ENCODE measurements at regions not wholly inside any gene's neighbourhood (a gene's known extent, or its start where the extent isn't known, plus 50 kb on each side); places are given as distances from the start of the nearest gene placed in this dataset.

- no peak for DNase-seq
These were observed 109.9 kb upstream of the DTNA start for GRCh38 chr18:34600158-34600557.

- no peak for DNase-seq
These were observed 109.0 kb upstream of the DTNA start for GRCh38 chr18:34600874-34601656.

GRCh38 chr18:34604591-34604990 lies 105.5 kb upstream of the DTNA start:
- DNase-seq = no peak

DNA sequence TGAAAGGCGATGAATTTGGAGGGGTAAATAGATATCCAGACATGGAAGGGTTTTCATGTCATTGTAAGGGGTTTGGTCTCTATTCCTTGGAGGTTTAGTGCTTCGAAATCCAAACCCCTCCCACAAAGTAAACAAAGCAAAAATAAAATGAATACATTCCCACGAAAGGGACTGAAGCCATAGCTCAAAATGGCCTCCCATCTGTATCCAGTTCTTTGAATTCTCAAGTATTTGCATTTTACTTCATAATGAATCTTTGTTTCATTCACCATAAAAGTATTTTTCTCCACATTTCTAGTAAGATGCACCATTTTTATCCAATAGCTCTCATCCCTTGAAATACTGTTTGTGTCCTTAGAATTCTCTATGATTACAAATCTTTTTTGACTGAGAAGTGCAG lies 103.2 kb upstream of the DTNA start:
- no peak for DNase-seq

DNA sequence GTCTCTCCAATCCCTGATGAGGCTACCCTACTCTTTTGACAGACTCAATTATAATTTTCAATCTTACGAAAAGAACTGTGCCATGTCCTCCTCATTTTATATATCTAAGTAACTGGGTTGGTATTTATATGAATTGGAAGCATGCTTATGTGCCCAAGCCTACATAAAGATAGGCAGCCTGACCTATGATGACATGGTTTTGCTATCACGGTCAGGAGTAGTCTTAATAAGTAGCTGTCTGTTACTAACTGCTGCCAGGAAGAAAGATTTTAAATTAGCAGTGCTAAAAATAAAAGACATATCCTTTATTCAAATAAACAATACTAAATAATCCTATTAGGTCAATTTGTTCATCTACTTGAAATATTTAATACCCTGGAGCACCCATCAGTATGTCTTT lies 102.0 kb upstream of the DTNA start:
- no peak for DNase-seq

DNA sequence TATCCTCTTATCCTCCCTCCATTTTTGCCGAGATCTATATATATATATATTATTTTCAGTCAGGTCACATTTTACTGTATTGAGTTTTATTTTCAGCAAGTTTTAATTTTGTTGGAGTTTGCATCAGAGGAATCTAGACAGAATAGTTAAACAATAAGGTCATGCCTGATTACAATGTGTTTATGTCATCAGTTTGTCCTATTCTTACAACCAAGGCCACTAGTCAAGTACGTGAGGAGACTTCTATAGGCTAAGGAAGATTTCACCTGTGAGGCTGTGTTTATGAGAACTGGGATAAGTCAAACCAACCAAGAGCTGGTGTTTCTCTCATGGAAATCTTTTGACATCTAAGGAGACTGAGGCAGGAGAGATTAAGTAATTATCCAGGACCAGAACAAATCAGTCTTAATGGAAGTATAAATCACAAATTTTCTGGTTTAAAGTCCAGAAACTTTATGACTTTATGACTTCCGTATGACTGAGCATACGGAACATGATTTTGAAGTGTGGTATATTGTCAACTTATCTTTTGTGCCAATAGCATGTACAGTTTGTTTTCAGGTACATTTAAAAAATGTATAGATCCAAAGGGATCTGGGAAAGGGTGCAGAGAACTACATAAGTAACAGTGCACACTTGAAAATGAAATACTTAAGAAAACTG lies 100.0 kb upstream of the DTNA start:
- no peak for DNase-seq

DNA sequence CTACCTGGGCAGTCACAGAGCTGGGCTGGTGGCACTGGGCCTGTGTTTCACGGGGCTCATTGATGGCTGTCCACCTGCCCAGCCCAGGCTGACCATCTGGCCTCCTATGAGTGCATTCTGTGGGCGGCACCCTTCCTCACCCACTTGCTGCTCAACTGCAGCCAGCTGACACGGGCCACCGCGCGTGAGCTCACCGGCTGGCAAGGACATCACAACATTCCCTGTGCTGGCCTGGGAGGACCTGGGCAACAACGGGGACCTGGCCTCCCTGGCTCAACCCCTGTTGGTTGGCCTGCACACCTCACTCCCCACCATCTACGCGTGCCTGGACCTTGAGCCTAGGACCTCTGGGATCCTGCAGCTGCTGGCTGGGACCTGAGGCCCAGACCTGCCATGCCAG lies 98.2 kb upstream of the DTNA start:
- DNase-seq = no peak

- no peak for DNase-seq
These were observed 89.7 kb upstream of the DTNA start for GRCh38 chr18:34620258-34620861.

DNA sequence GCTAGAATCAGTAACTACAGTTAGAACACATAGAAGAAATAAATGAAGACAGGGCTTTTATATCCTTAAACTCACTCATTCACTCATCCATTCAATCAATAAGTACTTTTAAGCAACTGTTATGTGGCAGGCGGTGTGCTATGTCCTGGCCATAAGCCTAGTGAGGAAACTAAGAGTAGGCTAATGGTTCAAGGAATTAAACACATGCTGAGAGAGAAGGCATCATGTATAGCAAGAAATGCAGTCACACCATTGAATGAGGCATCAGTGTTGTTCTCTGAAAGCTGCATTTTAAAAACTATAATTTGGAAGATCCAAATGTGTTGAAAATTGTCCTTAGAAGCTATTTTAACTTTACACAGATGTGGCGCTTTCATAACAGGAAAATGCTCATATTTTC lies 86.5 kb upstream of the DTNA start:
- DNase-seq = no peak

GRCh38 chr18:34624551-34624950 lies 85.5 kb upstream of the DTNA start:
- no peak for DNase-seq

DNA sequence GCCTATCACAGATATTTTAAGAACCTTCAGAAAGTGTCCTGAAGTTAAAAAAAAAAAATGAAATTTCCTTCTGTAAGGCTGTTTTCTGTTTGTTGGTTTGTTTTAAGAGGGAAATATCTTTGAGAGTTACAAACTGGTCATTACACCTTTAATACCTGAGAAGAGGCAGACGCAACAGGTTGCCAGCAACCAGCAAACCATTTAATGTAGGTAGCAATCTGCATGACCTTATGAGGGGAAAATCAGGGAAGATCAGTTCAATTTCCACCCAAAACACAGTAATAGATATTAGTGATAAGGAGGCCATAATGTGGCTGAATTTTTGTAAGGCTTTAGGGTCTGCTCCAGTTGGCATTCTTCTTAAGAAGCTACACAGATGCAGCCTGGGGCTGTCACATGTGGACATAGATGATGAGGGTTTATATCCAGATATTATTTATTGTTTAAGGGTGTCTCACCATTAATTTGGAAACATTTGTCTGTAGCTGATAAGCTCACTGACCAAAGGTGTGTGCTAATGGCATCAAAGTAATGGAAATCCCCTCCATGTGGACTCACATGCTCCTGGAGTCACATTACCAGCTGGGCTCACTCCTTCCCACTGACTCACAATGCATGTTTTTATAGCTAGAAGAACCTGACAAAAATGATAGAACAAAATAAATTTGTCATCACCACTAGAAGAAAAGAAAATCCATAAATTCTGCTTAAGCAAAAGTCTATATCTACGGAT lies 83.5 kb upstream of the DTNA start:
- DNase-seq = no peak

GRCh38 chr18:34627137-34627920 lies 82.8 kb upstream of the DTNA start:
- no peak for DNase-seq

DNA sequence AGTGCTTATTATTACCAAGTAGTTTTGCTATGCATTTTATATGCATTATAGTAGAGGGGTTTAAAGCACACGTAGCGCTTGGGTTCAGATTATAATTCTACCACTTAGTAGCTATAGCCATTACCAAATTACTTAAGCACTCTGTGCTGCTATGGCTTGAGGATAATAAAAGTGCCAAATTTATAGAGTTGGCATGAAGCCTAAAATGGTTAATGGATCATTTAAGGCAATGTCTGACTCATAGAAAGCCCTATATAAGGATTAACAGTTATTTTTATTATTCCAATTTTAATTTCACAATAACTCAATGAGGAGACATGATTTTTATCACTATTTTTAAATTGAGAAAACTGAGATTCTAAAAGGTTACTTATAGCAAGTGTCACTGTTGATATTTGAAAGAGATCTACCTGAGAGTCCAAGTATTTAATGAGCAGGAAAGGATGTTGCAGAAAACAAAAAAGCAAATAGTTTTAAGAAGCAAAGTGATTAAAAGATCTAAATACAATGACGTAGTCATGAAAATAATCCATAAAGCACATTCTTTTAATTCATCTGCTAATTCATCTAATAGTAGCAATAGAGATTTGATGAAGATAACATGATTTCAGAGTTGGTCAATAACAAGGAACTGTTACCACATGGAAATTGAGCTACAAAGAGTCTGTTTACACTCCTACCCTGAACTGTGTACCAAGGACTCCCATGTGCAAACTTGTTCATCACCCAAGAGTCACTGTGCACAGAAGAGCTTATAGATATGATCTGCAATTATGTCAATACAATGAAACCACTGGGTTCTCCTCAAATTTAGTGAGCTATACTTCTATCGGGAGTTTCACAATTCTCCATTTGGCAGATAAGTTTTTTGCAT lies 78.8 kb upstream of the DTNA start:
- no peak for DNase-seq

GRCh38 chr18:34632321-34632720 lies 77.8 kb upstream of the DTNA start:
- DNase-seq = no peak

DNA sequence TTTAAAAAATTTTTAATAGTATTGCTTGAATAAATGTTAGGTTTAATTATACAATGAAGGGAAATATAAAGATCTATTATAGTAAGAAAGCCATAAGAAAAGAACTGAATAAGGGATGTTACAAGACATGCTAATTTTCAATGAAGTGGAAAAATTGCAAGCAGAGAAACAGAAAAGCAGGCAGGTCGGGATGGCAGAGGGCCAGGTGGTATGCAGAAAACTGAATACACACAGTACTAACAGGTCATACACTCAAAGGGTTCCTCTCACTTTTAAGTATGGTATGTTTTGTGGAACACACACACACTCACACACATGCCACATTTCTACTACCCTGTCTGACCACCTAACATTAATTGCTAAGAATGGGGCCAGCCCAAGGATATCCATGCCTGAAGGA lies 76.7 kb upstream of the DTNA start:
- DNase-seq = no peak

GRCh38 chr18:34637094-34637801 lies 72.8 kb upstream of the DTNA start:
- DNase-seq = no peak

DNA sequence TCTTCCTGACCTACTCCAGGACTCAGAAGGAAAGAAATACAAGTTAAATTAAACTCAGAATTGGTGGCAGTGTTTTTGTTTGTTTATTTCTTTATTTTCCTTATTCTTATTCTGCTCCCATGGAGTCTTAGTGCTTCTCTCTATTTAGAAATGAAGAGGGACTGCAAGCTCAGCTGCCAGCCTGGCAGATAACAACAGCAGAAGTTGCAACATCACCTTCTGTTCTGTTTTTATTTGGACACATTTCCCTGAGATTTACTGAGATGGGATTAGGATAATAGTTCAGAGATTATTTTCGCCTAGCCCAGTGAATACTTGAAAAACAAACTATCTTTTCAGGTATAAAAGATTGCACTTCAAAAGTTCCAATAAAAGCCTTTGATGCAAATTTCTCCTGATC lies 70.4 kb upstream of the DTNA start:
- no peak for DNase-seq

- DNase-seq = no peak
These were observed 69.8 kb upstream of the DTNA start for GRCh38 chr18:34640276-34640675.

DNA sequence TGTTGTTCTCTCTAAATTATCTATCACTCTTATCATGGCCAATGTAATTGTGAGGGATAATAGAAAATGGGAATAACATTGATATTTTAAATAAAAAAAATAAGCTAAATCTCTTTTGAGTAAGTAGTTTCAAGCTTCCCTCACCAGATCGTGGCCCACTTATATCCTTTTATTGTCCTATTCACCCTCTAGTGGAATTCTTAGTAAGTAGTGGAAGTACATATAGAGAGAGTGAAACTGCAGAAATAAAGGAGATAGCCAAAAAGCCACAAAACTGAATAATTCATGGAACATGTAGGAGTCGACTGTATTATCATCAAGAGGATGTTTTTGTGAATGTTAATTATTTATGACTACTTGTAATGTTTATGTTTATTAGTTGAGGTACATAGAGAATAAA lies 66.1 kb upstream of the DTNA start:
- no peak for DNase-seq

DNA sequence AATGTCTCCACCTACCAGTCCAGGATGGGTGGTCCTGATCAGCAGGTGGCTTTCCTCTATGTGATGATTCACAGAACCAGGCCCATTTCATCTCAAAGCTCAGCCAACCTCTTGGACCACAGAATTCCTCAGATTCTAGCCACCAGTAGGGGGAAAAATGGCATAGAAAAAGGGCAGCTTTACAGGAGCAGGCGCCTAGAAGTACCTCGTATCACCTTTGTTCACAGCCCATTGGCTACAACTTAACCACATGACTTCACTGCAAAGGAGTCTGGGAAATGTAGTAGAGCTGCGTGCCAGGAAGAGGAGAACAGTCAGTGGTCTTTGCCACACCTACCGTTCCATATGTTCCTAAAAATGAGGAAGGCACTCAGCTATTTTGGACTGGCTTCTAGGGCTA lies 62.8 kb upstream of the DTNA start:
- no peak for DNase-seq

Measured in CD4-positive, alpha-beta T cell treated with Interleukin-1 beta for 1 hour (primary cell).